Caco-2 (cell line): ENCODE measurements at regions not wholly inside any gene's neighbourhood (a gene's known extent, or its start where the extent isn't known, plus 50 kb on each side); places are given as distances from the start of the nearest gene placed in this dataset.

ENCODE experiments used
- BruUV-seq: library from RNA; stranded (reverse); fragments of 400-500 nt; replicated peaks from 2 replicates; lab custom pipeline; 2021; lab: Mats Ljungman, UMichigan
- CTCF ChIA-PET: fragments of 300-600 bp; sonication (Branson Sonifier 250); formaldehyde crosslinking; loops from one replicate; lab custom pipeline; 2022; ENCODE audit warnings: antibody characterized with exemption; lab: Charles Lee
- POLR2A ChIA-PET: fragments of 300-600 bp; sonication (Branson Sonifier 250); formaldehyde crosslinking; loops from one replicate; lab custom pipeline; 2022; ENCODE audit warnings: antibody characterized with exemption; lab: Charles Lee
- DNase-seq, 2 experiments: peaks; one replicate each; pipeline versions ENCODE4 v3.0.0 to v3.0.0-alpha.2; 2020 to 2022
- H3K27me3 ChIP-seq: replicated peaks from 2 replicates; pipeline ENCODE4 v1.6.0; 2011; ENCODE audit warnings: low read length; ENCODE audit not compliant: control insufficient read depth, insufficient read depth
- H3K36me3 ChIP-seq: 2 replicates; pipeline ENCODE4 v1.5.1; 2011; ENCODE audit warnings: low read length; ENCODE audit not compliant: control insufficient read depth, insufficient read depth
- H3K4me1 ChIP-seq: fragments of 250-450 bp; sonication (Bioruptor Pico); 2 replicates; pipeline ENCODE4 v1.5.1; 2020; ENCODE audit warnings: mild to moderate bottlenecking
- H3K4me3 ChIP-seq: 2 replicates; pipeline ENCODE4 v1.5.1; 2011; ENCODE audit warnings: low read depth, mild to moderate bottlenecking, control low read depth, low read length
- H3K9me3 ChIP-seq: fragments of 250-450 bp; sonication (Bioruptor Pico); 2 replicates; pipeline ENCODE4 v1.5.1; 2020; ENCODE audit warnings: mild to moderate bottlenecking, moderate library complexity
- H3K27ac Mint-ChIP-seq: one replicate; pipeline ENCODE4 v1.8.0; 2022; ENCODE audit warnings: mixed read lengths; ENCODE audit not compliant: unreplicated experiment
- H3K27me3 Mint-ChIP-seq: one replicate; pipeline ENCODE4 v1.8.0; 2022; ENCODE audit warnings: mixed read lengths; ENCODE audit not compliant: insufficient read depth, unreplicated experiment
- H3K36me3 Mint-ChIP-seq: one replicate; pipeline ENCODE4 v1.8.0; 2022; ENCODE audit warnings: mild to moderate bottlenecking, mixed read lengths; ENCODE audit not compliant: insufficient read depth, unreplicated experiment
- H3K4me1 Mint-ChIP-seq: one replicate; pipeline ENCODE4 v1.8.0; 2022; ENCODE audit warnings: low read depth, mixed read lengths; ENCODE audit not compliant: unreplicated experiment
- H3K4me3 Mint-ChIP-seq: one replicate; pipeline ENCODE4 v1.8.0; 2022; ENCODE audit warnings: mild to moderate bottlenecking, moderate library complexity, mixed read lengths; ENCODE audit not compliant: unreplicated experiment
- H3K9me3 Mint-ChIP-seq: one replicate; pipeline ENCODE4 v1.8.0; 2022; ENCODE audit warnings: mixed read lengths; ENCODE audit not compliant: unreplicated experiment
- intact Hi-C: fragments of 100-400 bp; cut with micrococcal nuclease; formaldehyde crosslinking; loops from one replicate; pipeline ENCODE4 v1.10.0; 2022; ENCODE audit not compliant: unreplicated experiment
- TF ChIP-seq, protein P1 (sequence below), 2 experiments: fragments of 200-600 bp in 1 of 2; IDR thresholded peaks; 1 replicate in 1 of 2; 2 replicates in 1 of 2; pipeline versions ENCODE4 v1.5.1 to v1.8.0; 2011 to 2022; ENCODE audit warnings: antibody characterized with exemption in 1 of 2, control low read depth in 1 of 2, inconsistent platforms in 1 of 2, low read depth in 1 of 2, low read length in 1 of 2, mild to moderate bottlenecking in 1 of 2, moderate library complexity in 1 of 2; ENCODE audit not compliant: insufficient read depth in 1 of 2, severe bottlenecking in 1 of 2, unreplicated experiment in 1 of 2

- Histone ChIP-seq H3K4me1 (peaks cover 34% of the 10 kb centered on the region), H3K36me3 (no peaks in the 10 kb centered on the region), H3K27me3 (no peaks in the 10 kb centered on the region), H3K9me3 (peaks cover 9% of the 10 kb centered on the region; the same call in 1 of the 2 replicates), H3K4me3 (no peak overlapping the region)
- intact Hi-C loops, result loop anchor here (10.0 kb wide), 1 partner anchor 324 kb away; no protein-coding TSS in a partner anchor
- no peak for DNase-seq
- Mint-ChIP-seq H3K4me1 (no peaks in the 10 kb centered on the region), H3K27me3 (no peaks in the 10 kb centered on the region), H3K9me3 (peaks cover 12% of the 10 kb centered on the region), H3K4me3 (no peak overlapping the region), H3K36me3 (no peaks in the 10 kb centered on the region), H3K27ac (no peak overlapping the region)
- POLR2A ChIA-PET, result no interaction called here
- TF ChIP-seq, protein P1, sequence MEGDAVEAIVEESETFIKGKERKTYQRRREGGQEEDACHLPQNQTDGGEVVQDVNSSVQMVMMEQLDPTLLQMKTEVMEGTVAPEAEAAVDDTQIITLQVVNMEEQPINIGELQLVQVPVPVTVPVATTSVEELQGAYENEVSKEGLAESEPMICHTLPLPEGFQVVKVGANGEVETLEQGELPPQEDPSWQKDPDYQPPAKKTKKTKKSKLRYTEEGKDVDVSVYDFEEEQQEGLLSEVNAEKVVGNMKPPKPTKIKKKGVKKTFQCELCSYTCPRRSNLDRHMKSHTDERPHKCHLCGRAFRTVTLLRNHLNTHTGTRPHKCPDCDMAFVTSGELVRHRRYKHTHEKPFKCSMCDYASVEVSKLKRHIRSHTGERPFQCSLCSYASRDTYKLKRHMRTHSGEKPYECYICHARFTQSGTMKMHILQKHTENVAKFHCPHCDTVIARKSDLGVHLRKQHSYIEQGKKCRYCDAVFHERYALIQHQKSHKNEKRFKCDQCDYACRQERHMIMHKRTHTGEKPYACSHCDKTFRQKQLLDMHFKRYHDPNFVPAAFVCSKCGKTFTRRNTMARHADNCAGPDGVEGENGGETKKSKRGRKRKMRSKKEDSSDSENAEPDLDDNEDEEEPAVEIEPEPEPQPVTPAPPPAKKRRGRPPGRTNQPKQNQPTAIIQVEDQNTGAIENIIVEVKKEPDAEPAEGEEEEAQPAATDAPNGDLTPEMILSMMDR (IDR thresholded peaks at IDR 0.05; ENCODE audit: insufficient read depth in 1 of 2, low read depth in 1 of 2, low read length in 1 of 2, severe bottlenecking in 1 of 2, unreplicated experiment in 1 of 2), result no peak
- BruUV-seq, result no TSS peak
- CTCF ChIA-PET, result no interaction called here
Observed at GRCh38 chr4:114279066-114279465, 299.6 kb upstream of the ARSJ start.

DNA sequence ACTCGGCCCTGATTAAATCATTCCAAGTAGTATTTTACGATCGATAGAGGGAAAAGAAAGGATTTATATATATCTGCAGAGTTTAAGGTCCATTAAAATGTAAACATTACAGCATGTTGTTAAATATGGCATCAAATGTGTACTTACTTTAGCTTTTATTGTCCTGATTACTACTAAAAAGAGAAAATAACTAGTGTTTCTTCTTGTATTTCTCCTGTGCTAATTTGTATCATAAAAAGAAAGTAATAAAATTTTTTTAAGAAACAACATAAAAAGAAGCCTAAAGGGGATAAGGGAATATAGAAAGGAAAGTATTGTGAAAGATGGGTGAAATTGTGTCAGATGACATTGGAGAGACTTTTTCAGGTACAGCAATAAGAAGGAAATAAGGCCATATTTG is 300.3 kb upstream of the ARSJ start:
- BruUV-seq, result no TSS peak

DNA sequence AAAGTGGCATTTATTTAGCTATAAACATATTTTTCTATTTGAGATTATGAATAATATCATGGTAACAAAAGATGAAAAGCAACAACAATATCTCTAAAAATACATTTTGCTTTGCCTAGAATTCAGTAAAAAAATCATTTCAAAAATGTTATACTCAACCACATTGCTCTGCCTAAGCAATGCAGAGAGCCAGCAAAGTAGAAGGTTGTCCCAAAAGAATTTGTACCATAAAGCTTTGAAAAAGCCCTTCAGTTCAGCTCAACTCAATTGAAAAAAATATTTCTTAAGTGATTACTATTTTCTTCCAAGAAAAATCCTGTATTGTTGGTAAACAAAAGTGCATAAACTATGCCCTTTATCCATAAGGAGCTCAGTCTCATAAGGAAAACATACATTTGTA is 301.2 kb upstream of the ARSJ start:
- POLR2A ChIA-PET, result no interaction called here
- H3K27ac Mint-ChIP-seq, result no peak overlapping the region

More for the DNA sequence above, 300.3 kb upstream of the ARSJ start:
- intact Hi-C loops, result loop anchor here (10.0 kb wide), 1 partner anchor 325 kb away; no protein-coding TSS in a partner anchor
- no peak for DNase-seq
- Mint-ChIP-seq H3K4me3 (no peak overlapping the region), H3K27me3 (no peaks in the 10 kb centered on the region), H3K9me3 (peaks cover 12% of the 10 kb centered on the region), H3K36me3 (no peaks in the 10 kb centered on the region), H3K4me1 (no peaks in the 10 kb centered on the region), H3K27ac (no peak overlapping the region)
- H3K4me3 ChIP-seq, result no peak overlapping the region
- ChIA-PET CTCF (no interaction called here), POLR2A (no interaction called here)
- H3K9me3 ChIP-seq, result peaks cover 8% of the 10 kb centered on the region; the same call in 1 of the 2 replicates
- no peaks in the 10 kb centered on the region for H3K36me3 ChIP-seq
- H3K4me1 ChIP-seq, result peaks cover 28% of the 10 kb centered on the region
- H3K27me3 ChIP-seq, result no peaks in the 10 kb centered on the region
- TF ChIP-seq, protein P1 (IDR thresholded peaks at IDR 0.05; ENCODE audit: insufficient read depth in 1 of 2, low read depth in 1 of 2, low read length in 1 of 2, severe bottlenecking in 1 of 2, unreplicated experiment in 1 of 2), result no peak

More for the DNA sequence above, 301.2 kb upstream of the ARSJ start:
- Histone ChIP-seq H3K9me3 (peaks cover 6% of the 10 kb centered on the region; the same call in 1 of the 2 replicates), H3K4me1 (peaks cover 18% of the 10 kb centered on the region), H3K36me3 (no peaks in the 10 kb centered on the region), H3K27me3 (no peaks in the 10 kb centered on the region), H3K4me3 (no peak overlapping the region)
- TF ChIP-seq, protein P1 (IDR thresholded peaks at IDR 0.05; ENCODE audit: insufficient read depth in 1 of 2, low read depth in 1 of 2, low read length in 1 of 2, severe bottlenecking in 1 of 2, unreplicated experiment in 1 of 2), result no peak
- intact Hi-C loops, result no loop called here
- H3K4me3 Mint-ChIP-seq, result no peak overlapping the region
- CTCF ChIA-PET, result no interaction called here
- BruUV-seq, result no TSS peak
- no peak for DNase-seq
- H3K9me3 Mint-ChIP-seq, result peaks cover 12% of the 10 kb centered on the region
- H3K4me1 Mint-ChIP-seq, result no peaks in the 10 kb centered on the region
- no peaks in the 10 kb centered on the region for H3K36me3 Mint-ChIP-seq
- H3K27me3 Mint-ChIP-seq, result no peaks in the 10 kb centered on the region
